ENCODE measurements at regions not wholly inside any gene's neighbourhood (a gene's known extent, or its start where the extent isn't known, plus 50 kb on each side); places are given as distances from the start of the nearest gene placed in this dataset.

DNA sequence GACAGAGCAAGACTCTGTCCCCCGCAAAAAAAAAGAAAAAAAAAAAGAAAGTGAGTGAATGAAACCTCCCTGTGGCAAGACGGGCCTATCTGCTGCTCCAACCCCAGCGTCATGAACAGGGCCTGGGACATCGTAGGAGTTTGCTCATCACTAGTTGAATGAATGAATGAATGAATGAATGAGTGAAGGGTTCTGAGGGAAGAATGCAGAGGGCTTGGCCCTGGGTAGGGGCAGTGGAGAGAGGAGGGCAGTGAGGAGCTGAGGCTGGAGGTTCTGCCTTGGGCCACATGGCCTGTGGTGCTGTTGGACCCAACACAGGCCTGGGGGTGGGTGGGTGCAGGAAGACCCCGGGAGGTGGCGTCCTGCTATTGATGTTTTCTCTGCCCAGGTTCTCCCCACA lies 125.5 kb upstream of the CIBAR2 start:
- Histone ChIP-seq H3K79me2 (ENCODE audit: low read length) (no peaks in the 10 kb centered on the region), H3K9me3 (ENCODE audit: insufficient read depth, low read length) (no peaks in the 10 kb centered on the region), H3K36me3 (replicated peaks; ENCODE audit: low read depth, low read length) (no peaks in the 10 kb centered on the region), H3K4me1 (ENCODE audit: low read length) (no peaks in the 10 kb centered on the region), H4K20me1 (ENCODE audit: insufficient read depth, low read length) (no peaks in the 10 kb centered on the region), H2AFZ (ENCODE audit: low read depth, low read length) (no peak overlapping the region), H3K27me3 (ENCODE audit: low read depth, low read length) (0 out of 2 replicates have a peak, but pooled peaks cover 5% of the 10 kb centered on the region), H3K27ac (ENCODE audit: low read length) (no peak overlapping the region), H3K4me2 (ENCODE audit: low read length) (no peak overlapping the region), H3K4me3 (ENCODE audit: low read length) (no peak overlapping the region), H3K9ac (ENCODE audit: low read length) (no peak overlapping the region)
- TF ChIP-seq, protein P1, sequence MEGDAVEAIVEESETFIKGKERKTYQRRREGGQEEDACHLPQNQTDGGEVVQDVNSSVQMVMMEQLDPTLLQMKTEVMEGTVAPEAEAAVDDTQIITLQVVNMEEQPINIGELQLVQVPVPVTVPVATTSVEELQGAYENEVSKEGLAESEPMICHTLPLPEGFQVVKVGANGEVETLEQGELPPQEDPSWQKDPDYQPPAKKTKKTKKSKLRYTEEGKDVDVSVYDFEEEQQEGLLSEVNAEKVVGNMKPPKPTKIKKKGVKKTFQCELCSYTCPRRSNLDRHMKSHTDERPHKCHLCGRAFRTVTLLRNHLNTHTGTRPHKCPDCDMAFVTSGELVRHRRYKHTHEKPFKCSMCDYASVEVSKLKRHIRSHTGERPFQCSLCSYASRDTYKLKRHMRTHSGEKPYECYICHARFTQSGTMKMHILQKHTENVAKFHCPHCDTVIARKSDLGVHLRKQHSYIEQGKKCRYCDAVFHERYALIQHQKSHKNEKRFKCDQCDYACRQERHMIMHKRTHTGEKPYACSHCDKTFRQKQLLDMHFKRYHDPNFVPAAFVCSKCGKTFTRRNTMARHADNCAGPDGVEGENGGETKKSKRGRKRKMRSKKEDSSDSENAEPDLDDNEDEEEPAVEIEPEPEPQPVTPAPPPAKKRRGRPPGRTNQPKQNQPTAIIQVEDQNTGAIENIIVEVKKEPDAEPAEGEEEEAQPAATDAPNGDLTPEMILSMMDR (IDR thresholded peaks at IDR 0.05; ENCODE audit: low read depth, low read length): no peak
- no peak for TF ChIP-seq EZH2phosphoT487 (IDR thresholded peaks at IDR 0.05; ENCODE audit: low read depth)

DNA sequence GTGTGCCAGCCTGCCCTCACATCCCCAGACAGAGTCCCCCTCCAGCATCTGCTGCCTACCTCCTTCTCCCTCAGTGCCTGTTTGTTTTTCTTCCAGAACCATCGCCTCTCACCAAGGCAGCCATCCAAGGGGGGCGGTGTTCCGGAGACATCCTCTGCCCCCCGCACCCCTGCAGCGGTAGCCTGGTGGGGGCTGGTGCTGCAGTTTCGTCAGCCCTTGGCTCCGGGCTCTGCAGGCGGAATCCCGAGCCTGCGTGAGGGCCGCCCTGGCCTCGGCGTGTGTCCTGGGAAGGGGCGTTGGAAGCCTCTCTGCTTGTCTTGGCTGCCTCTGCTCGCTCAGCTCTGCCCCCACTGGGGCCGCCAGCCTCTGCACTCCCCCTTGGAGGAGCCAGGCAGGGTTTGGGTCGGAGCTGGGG lies 126.0 kb upstream of the CIBAR2 start:
- Histone ChIP-seq H3K79me2 (ENCODE audit: low read length) (no peaks in the 10 kb centered on the region), H3K36me3 (replicated peaks; ENCODE audit: low read depth, low read length) (no peaks in the 10 kb centered on the region), H3K9ac (ENCODE audit: low read length) (no peak overlapping the region), H2AFZ (ENCODE audit: low read depth, low read length) (no peak overlapping the region), H3K4me2 (ENCODE audit: low read length) (no peak overlapping the region), H3K27me3 (ENCODE audit: low read depth, low read length) (0 out of 2 replicates have a peak, but pooled peaks cover 5% of the 10 kb centered on the region), H3K4me3 (ENCODE audit: low read length) (no peak overlapping the region), H3K27ac (ENCODE audit: low read length) (no peak overlapping the region), H4K20me1 (ENCODE audit: insufficient read depth, low read length) (no peaks in the 10 kb centered on the region), H3K9me3 (ENCODE audit: insufficient read depth, low read length) (no peaks in the 10 kb centered on the region), H3K4me1 (ENCODE audit: low read length) (no peaks in the 10 kb centered on the region)
- TF ChIP-seq EZH2phosphoT487 (IDR thresholded peaks at IDR 0.05; ENCODE audit: low read depth): no peak
- TF ChIP-seq, protein P1 (IDR thresholded peaks at IDR 0.05; ENCODE audit: low read depth, low read length): no peak

DNA sequence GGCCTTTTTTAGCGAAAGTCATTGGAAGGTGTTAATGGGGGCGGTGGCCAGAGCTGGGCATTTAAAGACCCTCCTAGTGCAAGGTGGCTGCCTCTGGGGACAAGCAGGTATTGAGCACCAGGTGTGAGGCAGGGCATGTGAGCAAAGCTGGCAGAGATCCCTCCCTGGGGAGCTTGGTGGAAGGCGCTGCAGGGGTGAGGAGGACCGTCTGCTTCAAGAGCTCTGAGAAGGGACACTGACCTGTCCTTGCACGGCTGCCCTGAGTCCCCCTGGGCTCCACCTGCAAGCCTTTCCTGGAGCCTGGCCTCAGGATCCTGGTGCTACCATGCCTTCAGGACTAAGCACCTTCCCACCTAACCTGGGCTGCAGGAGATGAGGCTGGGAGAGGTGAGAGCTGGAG lies 127.0 kb upstream of the CIBAR2 start:
- Histone ChIP-seq H2AFZ (ENCODE audit: low read depth, low read length) (no peak overlapping the region), H4K20me1 (ENCODE audit: insufficient read depth, low read length) (no peaks in the 10 kb centered on the region), H3K27ac (ENCODE audit: low read length) (no peak overlapping the region), H3K27me3 (ENCODE audit: low read depth, low read length) (0 out of 2 replicates have a peak, but pooled peaks cover 5% of the 10 kb centered on the region), H3K9ac (ENCODE audit: low read length) (no peak overlapping the region), H3K36me3 (replicated peaks; ENCODE audit: low read depth, low read length) (no peaks in the 10 kb centered on the region), H3K4me1 (ENCODE audit: low read length) (no peaks in the 10 kb centered on the region), H3K4me2 (ENCODE audit: low read length) (no peak overlapping the region), H3K4me3 (ENCODE audit: low read length) (no peak overlapping the region), H3K9me3 (ENCODE audit: insufficient read depth, low read length) (no peaks in the 10 kb centered on the region), H3K79me2 (ENCODE audit: low read length) (no peaks in the 10 kb centered on the region)
- TF ChIP-seq, protein P1 (IDR thresholded peaks at IDR 0.05; ENCODE audit: low read depth, low read length): no peak
- no peak for TF ChIP-seq EZH2phosphoT487 (IDR thresholded peaks at IDR 0.05; ENCODE audit: low read depth)

DNA sequence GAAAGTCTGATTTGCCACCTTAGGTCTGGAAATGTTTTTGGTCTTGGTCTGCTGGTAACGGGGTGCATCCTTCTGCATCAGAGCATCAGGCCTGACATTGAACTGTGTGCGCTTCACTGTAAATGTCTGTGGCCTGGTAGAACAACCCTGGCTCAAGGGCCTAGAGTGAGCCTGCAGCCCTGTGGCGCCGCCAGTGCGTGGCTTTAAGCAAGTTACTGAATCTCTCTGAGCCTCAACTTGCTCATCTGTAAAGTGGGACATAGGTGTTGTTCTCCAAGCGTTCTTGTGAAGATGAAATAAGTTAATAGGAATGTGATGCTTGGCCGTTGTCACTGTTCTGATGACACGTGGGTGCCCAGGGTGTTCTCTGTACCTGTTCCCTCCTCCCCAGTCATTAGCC lies 127.6 kb upstream of the CIBAR2 start:
- H3K36me3 ChIP-seq (replicated peaks; ENCODE audit: low read depth, low read length): no peaks in the 10 kb centered on the region
- H3K79me2 ChIP-seq (ENCODE audit: low read length): no peaks in the 10 kb centered on the region

More for the DNA sequence above, 127.6 kb upstream of the CIBAR2 start:
- no peaks in the 10 kb centered on the region for H3K9me3 ChIP-seq (ENCODE audit: insufficient read depth, low read length)
- H3K4me1 ChIP-seq (ENCODE audit: low read length): no peaks in the 10 kb centered on the region
- no peaks in the 10 kb centered on the region for H4K20me1 ChIP-seq (ENCODE audit: insufficient read depth, low read length)
- no peak overlapping the region for H3K4me2 ChIP-seq (ENCODE audit: low read length)
- no peak overlapping the region for H3K4me3 ChIP-seq (ENCODE audit: low read length)
- no peak overlapping the region for H2AFZ ChIP-seq (ENCODE audit: low read depth, low read length)
- no peak overlapping the region for H3K27ac ChIP-seq (ENCODE audit: low read length)
- H3K27me3 ChIP-seq (ENCODE audit: low read depth, low read length): 0 out of 2 replicates have a peak, but pooled peaks cover 5% of the 10 kb centered on the region
- no peak overlapping the region for H3K9ac ChIP-seq (ENCODE audit: low read length)
- no peak for TF ChIP-seq EZH2phosphoT487 (IDR thresholded peaks at IDR 0.05; ENCODE audit: low read depth)
- TF ChIP-seq, protein P1 (IDR thresholded peaks at IDR 0.05; ENCODE audit: low read depth, low read length): no peak
